HUDEP-2 (cell line): ENCODE measurements at regions not wholly inside any gene's neighbourhood (a gene's known extent, or its start where the extent isn't known, plus 50 kb on each side); places are given as distances from the start of the nearest gene placed in this dataset.
"Not testable (repeated sequence)": the region's sequence is repeated elsewhere in the genome, so short reads cannot be mapped to it uniquely, and the experiment has no call there.

Experiments
- DNase-seq, 76 experiments: peaks; one replicate each; lab custom pipeline; 2025; ENCODE audit not compliant: unreplicated experiment in 76 of 76; lab: John Stamatoyannopoulos, UW

- not testable (repeated sequence) for DNase-seq
Measured at GRCh38 chr15:84360902-84361301, 125.3 kb downstream of the GOLGA6L4 start.

GRCh38 chr15:84384421-84384820 lies 148.8 kb downstream of the GOLGA6L4 start:
- DNase-seq: not testable (repeated sequence)

GRCh38 chr15:84387086-84387485 lies 151.5 kb downstream of the GOLGA6L4 start:
- no peak for DNase-seq

GRCh38 chr15:84388201-84388600 lies 152.6 kb downstream of the GOLGA6L4 start:
- DNase-seq: not testable (repeated sequence)

GRCh38 chr15:84388638-84389037 lies 153.1 kb downstream of the GOLGA6L4 start:
- DNase-seq: not testable (repeated sequence)

- not testable (repeated sequence) for DNase-seq
Measured at GRCh38 chr15:84390324-84390723, 154.8 kb downstream of the GOLGA6L4 start.

- DNase-seq: no peak
Measured at GRCh38 chr15:84391191-84391590, 155.6 kb downstream of the GOLGA6L4 start.

- not testable (repeated sequence) for DNase-seq
Measured at GRCh38 chr15:84392020-84392419, 156.4 kb downstream of the GOLGA6L4 start.

- not testable (repeated sequence) for DNase-seq
Measured at GRCh38 chr15:84393386-84393936, 157.9 kb downstream of the GOLGA6L4 start.

- not testable (repeated sequence) for DNase-seq
Measured at GRCh38 chr15:84393966-84394365, 158.4 kb downstream of the GOLGA6L4 start.

GRCh38 chr15:84395384-84395783 lies 159.8 kb downstream of the GOLGA6L4 start:
- DNase-seq: not testable (repeated sequence)

- not testable (repeated sequence) for DNase-seq
Measured at GRCh38 chr15:84395881-84396280, 160.3 kb downstream of the GOLGA6L4 start.

GRCh38 chr15:84397066-84397465 lies 161.5 kb downstream of the GOLGA6L4 start:
- not testable (repeated sequence) for DNase-seq

- DNase-seq: not testable (repeated sequence)
Measured at GRCh38 chr15:84398087-84398486, 162.5 kb downstream of the GOLGA6L4 start.

- no peak for DNase-seq
Measured at GRCh38 chr15:84398763-84399701, 163.5 kb downstream of the GOLGA6L4 start.

GRCh38 chr15:84400017-84400740 lies 164.6 kb downstream of the GOLGA6L4 start:
- DNase-seq: no peak

- DNase-seq: no peak
Measured at GRCh38 chr15:84400820-84401219, 165.2 kb downstream of the GOLGA6L4 start.

GRCh38 chr15:84401461-84401860 lies 165.9 kb downstream of the GOLGA6L4 start:
- not testable (repeated sequence) for DNase-seq

GRCh38 chr15:84401891-84402840 lies 166.6 kb downstream of the GOLGA6L4 start:
- DNase-seq: not testable (repeated sequence)
